Left ventricle myocardium inferior (tissue), 1 donor: ENCODE measurements at regions not wholly inside any gene's neighbourhood (a gene's known extent, or its start where the extent isn't known, plus 50 kb on each side); places are given as distances from the start of the nearest gene placed in this dataset.

ENCODE experiments used
- DNase-seq: peaks from one replicate; pipeline ENCODE4 v3.0.0-alpha.2; 2020
- H3K27ac ChIP-seq: fragments of 200-600 bp; replicated peaks from 2 replicates; pipeline ENCODE4 v1.8.0; 2021
- H3K27me3 ChIP-seq: fragments of 200-600 bp; 2 replicates; pipeline ENCODE4 v1.8.0; 2021; ENCODE audit warnings: low read depth
- H3K36me3 ChIP-seq: fragments of 200-600 bp; 2 replicates; pipeline ENCODE4 v1.8.0; 2021
- H3K4me1 ChIP-seq: fragments of 200-600 bp; 2 replicates; pipeline ENCODE4 v1.8.0; 2021
- H3K4me3 ChIP-seq: fragments of 200-600 bp; 2 replicates; pipeline ENCODE4 v1.8.0; 2021; ENCODE audit warnings: mild to moderate bottlenecking, moderate library complexity
- H3K9me3 ChIP-seq: fragments of 200-600 bp; replicated peaks from 2 replicates; pipeline ENCODE4 v1.8.0; 2021
- intact Hi-C: fragments of 100-400 bp; cut with micrococcal nuclease; formaldehyde crosslinking; loops from one replicate; pipeline ENCODE4 v1.11.0; 2022
- TF ChIP-seq, protein P1 (sequence below): fragments of 200-600 bp; IDR thresholded peaks from 2 replicates; pipeline ENCODE4 v1.8.0; 2021; ENCODE audit warnings: antibody characterized with exemption, mild to moderate bottlenecking, borderline replicate concordance
- donor health status: DM: no; HTN: yes; CAD: no; lungs with severe emphysema.

DNA sequence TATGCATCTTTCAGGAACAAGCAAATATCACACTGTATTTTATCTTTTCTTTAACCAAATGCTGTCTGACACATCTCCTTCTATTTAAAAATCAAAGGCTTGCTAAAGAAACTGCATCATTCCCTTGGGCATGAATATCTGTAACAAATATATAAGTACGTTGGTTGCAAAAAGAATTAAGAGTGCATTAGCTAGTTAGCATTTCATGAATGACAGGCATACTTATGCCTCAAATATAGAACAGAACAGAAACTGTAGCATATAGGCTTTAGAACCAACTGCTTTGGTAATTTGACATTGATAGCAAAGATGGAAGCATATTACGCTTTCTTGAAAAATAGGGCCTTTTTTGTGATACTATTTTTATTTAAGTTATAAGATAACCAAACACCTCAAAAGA lies 761.2 kb downstream of the MAT2B start:
- no peaks in the 10 kb centered on the region for H3K36me3 ChIP-seq
- no peak overlapping the region for H3K27ac ChIP-seq
- no peak for DNase-seq
- peaks cover 12% of the 10 kb centered on the region for H3K9me3 ChIP-seq
- no peak overlapping the region for H3K4me3 ChIP-seq
- no peaks in the 10 kb centered on the region for H3K4me1 ChIP-seq
- H3K27me3 ChIP-seq: no peaks in the 10 kb centered on the region
- intact Hi-C loops: no loop called here
- TF ChIP-seq, protein P1, sequence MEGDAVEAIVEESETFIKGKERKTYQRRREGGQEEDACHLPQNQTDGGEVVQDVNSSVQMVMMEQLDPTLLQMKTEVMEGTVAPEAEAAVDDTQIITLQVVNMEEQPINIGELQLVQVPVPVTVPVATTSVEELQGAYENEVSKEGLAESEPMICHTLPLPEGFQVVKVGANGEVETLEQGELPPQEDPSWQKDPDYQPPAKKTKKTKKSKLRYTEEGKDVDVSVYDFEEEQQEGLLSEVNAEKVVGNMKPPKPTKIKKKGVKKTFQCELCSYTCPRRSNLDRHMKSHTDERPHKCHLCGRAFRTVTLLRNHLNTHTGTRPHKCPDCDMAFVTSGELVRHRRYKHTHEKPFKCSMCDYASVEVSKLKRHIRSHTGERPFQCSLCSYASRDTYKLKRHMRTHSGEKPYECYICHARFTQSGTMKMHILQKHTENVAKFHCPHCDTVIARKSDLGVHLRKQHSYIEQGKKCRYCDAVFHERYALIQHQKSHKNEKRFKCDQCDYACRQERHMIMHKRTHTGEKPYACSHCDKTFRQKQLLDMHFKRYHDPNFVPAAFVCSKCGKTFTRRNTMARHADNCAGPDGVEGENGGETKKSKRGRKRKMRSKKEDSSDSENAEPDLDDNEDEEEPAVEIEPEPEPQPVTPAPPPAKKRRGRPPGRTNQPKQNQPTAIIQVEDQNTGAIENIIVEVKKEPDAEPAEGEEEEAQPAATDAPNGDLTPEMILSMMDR: no peak

DNA sequence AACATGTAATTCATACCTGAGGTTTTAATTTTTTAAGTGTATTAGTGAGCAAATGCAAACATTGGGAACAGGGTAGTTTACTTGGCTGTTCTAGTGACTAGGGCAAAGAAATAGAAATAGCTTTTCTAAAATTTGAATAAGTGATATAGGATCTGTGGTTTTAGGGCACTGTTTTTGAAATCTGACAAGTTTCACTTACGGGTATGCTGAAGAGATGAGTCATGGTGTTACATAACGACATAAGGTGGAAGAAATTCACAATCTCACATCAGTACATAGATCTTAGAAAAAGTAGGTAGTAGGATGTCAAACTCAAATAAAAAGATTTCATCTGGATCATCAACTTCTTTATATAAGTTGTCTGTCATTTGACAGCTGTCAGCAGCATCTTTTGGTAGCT lies 772.3 kb downstream of the MAT2B start:
- Histone ChIP-seq H3K4me1 (no peaks in the 10 kb centered on the region), H3K27me3 (no peaks in the 10 kb centered on the region), H3K9me3 (no peaks in the 10 kb centered on the region), H3K36me3 (no peaks in the 10 kb centered on the region), H3K4me3 (no peak overlapping the region), H3K27ac (no peak overlapping the region)
- no peak for DNase-seq
- intact Hi-C loops: no loop called here
- TF ChIP-seq, protein P1: no peak

DNA sequence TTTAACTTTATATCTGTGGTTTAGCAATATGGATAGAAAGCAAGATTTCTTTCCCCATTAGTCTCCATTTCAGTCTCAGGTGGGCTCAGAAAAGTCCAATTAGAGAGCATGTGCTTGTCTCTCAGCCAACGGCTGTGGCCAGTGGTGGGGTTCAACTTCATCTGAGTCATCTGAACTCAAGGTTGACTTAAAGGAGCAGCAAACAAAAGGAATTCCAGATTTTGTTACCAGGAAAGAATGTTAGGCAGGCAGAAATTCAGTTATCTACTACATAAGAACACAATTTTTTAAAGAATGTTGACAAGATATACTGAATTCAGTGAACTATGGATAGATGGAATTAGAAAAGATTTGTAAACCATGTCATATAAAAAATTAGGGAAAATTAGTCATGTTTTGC lies 784.1 kb downstream of the MAT2B start:
- intact Hi-C loops: no loop called here
- no peak for DNase-seq

DNA sequence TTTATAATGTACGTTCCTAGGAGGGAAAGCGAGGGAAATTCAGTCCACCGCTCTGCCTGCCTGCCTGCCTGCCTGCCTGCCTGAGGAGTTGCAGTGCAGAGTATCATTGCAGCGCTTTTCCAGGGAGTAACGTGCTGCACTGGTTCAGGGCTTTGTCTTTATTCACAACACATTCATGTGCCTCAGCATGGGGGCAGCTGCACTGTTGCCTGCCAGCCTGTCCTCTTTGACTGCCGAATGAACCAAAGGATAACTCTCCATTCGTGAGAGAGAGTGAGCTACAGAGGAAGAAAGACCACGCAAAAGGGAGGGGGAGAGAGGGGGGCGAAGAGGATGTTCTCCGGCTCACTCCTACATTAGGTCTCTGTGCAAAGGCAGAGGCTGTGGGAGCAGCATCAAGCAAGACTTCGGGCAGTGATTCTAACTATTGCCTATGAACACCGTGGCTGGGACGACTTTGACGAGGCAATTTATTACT lies 791.2 kb downstream of the MAT2B start:
- intact Hi-C loops: no loop called here
- Histone ChIP-seq H3K27me3 (peaks cover 4% of the 10 kb centered on the region), H3K36me3 (no peaks in the 10 kb centered on the region), H3K4me3 (peak overlapping the region; percentile 5), H3K27ac (no peak overlapping the region), H3K9me3 (no peaks in the 10 kb centered on the region), H3K4me1 (no peaks in the 10 kb centered on the region)
- no peak for DNase-seq
- TF ChIP-seq, protein P1: no peak

More for the DNA sequence above, 784.1 kb downstream of the MAT2B start:
- no peak overlapping the region for H3K4me3 ChIP-seq
- no peaks in the 10 kb centered on the region for H3K36me3 ChIP-seq
- no peaks in the 10 kb centered on the region for H3K4me1 ChIP-seq
- H3K27me3 ChIP-seq: no peaks in the 10 kb centered on the region
- no peak overlapping the region for H3K27ac ChIP-seq
- peaks cover 12% of the 10 kb centered on the region for H3K9me3 ChIP-seq
- TF ChIP-seq, protein P1: no peak

DNA sequence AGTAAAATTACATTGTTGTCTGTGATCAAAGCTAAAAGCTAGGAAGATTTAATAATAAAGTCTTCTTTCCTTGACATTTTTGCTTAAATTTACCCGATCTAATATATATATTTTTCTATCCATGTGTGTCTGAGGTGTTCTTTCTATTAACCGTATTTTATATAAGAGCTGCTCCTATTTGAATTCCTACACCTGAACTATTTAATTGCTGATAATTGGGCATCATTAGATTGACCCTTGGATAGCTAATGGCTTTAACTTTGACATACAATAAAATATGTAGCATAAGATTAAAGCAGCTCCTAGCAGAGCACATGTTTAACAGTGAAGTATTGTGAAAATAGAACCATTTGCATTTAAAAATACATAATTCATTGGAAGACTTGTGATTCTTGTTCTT lies 792.7 kb downstream of the MAT2B start:
- intact Hi-C loops: no loop called here
- H3K9me3 ChIP-seq: no peaks in the 10 kb centered on the region
- H3K4me3 ChIP-seq: no peak overlapping the region
- H3K4me1 ChIP-seq: no peaks in the 10 kb centered on the region
- DNase-seq: no peak
- TF ChIP-seq, protein P1: no peak
- no peaks in the 10 kb centered on the region for H3K36me3 ChIP-seq
- H3K27ac ChIP-seq: no peak overlapping the region
- peaks cover 4% of the 10 kb centered on the region for H3K27me3 ChIP-seq

DNA sequence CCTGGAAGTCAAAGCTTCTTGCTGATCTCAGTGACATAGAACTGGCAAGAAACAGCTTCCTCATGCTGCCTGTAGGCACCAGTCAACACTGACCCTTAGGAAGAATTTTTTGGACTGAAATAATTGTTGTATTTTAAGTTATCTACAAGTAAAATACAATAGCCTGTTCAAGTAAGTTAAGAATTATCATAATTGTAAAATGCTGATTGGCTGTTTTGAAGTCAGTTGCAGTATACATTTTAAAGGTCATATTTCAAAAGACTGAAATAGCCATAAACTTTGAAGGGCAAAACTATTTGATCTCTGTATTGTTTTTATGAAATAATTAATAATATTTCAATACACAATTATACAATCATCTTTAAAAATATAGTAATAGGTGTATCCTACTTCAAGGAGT lies 794.9 kb downstream of the MAT2B start:
- intact Hi-C loops: no loop called here

More for the DNA sequence above, 794.9 kb downstream of the MAT2B start:
- TF ChIP-seq, protein P1: no peak
- H3K36me3 ChIP-seq: no peaks in the 10 kb centered on the region
- no peak overlapping the region for H3K27ac ChIP-seq
- H3K4me3 ChIP-seq: no peak overlapping the region
- no peak for DNase-seq
- H3K4me1 ChIP-seq: no peaks in the 10 kb centered on the region
- H3K9me3 ChIP-seq: no peaks in the 10 kb centered on the region
- H3K27me3 ChIP-seq: peaks cover 4% of the 10 kb centered on the region
